HG03575 (cell line): ENCODE measurements at regions not wholly inside any gene's neighbourhood (a gene's known extent, or its start where the extent isn't known, plus 50 kb on each side); places are given as distances from the start of the nearest gene placed in this dataset.

Source experiments
- ATAC-seq: cut with Tn5 transposase; IDR thresholded peaks from one replicate; pipeline ENCODE4 v1.9.1; 2021; ENCODE audit not compliant: unreplicated experiment, insufficient number of reproducible peaks, low FRiP score; ENCODE audit errors: extremely low read depth

GRCh38 chr12:94793191-94793595 lies 142.8 kb upstream of the TMCC3 start:
- ATAC-seq = no peak

- no peak for ATAC-seq
These were observed 142.3 kb upstream of the TMCC3 start for GRCh38 chr12:94792693-94793092.

GRCh38 chr12:94791933-94792332 lies 141.6 kb upstream of the TMCC3 start:
- ATAC-seq = no peak

GRCh38 chr12:94790825-94791224 lies 140.5 kb upstream of the TMCC3 start:
- ATAC-seq = no peak

- no peak for ATAC-seq
These were observed 140.0 kb upstream of the TMCC3 start for GRCh38 chr12:94790370-94790769.

GRCh38 chr12:94789510-94790225 lies 139.3 kb upstream of the TMCC3 start:
- no peak for ATAC-seq

GRCh38 chr12:94788298-94788697 lies 137.9 kb upstream of the TMCC3 start:
- no peak for ATAC-seq

- ATAC-seq = no peak
These were observed 136.5 kb upstream of the TMCC3 start for GRCh38 chr12:94786906-94787305.

GRCh38 chr12:94783862-94784261 lies 133.5 kb upstream of the TMCC3 start:
- no peak for ATAC-seq

- no peak for ATAC-seq
These were observed 133.0 kb upstream of the TMCC3 start for GRCh38 chr12:94783343-94783742.

- no peak for ATAC-seq
These were observed 131.5 kb upstream of the TMCC3 start for GRCh38 chr12:94781835-94782234.

GRCh38 chr12:94779485-94779884 lies 129.1 kb upstream of the TMCC3 start:
- ATAC-seq = no peak

- no peak for ATAC-seq
These were observed 127.6 kb upstream of the TMCC3 start for GRCh38 chr12:94777936-94778335.

GRCh38 chr12:94775710-94776109 lies 125.4 kb upstream of the TMCC3 start:
- no peak for ATAC-seq

- ATAC-seq = no peak
These were observed 121.4 kb upstream of the TMCC3 start for GRCh38 chr12:94771741-94772140.

- no peak for ATAC-seq
These were observed 120.8 kb upstream of the TMCC3 start for GRCh38 chr12:94771199-94771598.

GRCh38 chr12:94770791-94771190 lies 120.4 kb upstream of the TMCC3 start:
- no peak for ATAC-seq

GRCh38 chr12:94769776-94770759 lies 119.7 kb upstream of the TMCC3 start:
- no peak for ATAC-seq

GRCh38 chr12:94769047-94769420 lies 118.7 kb upstream of the TMCC3 start:
- ATAC-seq = peak; percentile 41

GRCh38 chr12:94768398-94769046 lies 118.2 kb upstream of the TMCC3 start:
- ATAC-seq = peak; percentile 11
